Nucleus accumbens (tissue), 56 donors: ENCODE measurements at regions not wholly inside any gene's neighbourhood (a gene's known extent, or its start where the extent isn't known, plus 50 kb on each side); places are given as distances from the start of the nearest gene placed in this dataset.
"Not testable (repeated sequence)": the region's sequence is repeated elsewhere in the genome, so short reads cannot be mapped to it uniquely, and the experiment has no call there.

Source experiments
- DNase-seq, 56 donors: peaks; one replicate each; lab custom pipeline; 2025; lab: John Stamatoyannopoulos, UW

GRCh38 chr17:77526259-77526711, 385.5 kb downstream of the SEC14L1 start:
- no peak for DNase-seq

- peak in 15 of 56 donors; percentile 9 to 64 (median 28) for DNase-seq
Measured at GRCh38 chr17:77526728-77527350, 386.1 kb downstream of the SEC14L1 start.

- DNase-seq = peak in 4 of 56 donors; percentile 20 to 28 (median 26)
Measured at GRCh38 chr17:77527409-77527808, 386.6 kb downstream of the SEC14L1 start.

- no peak for DNase-seq
Measured at GRCh38 chr17:77527836-77528505, 387.2 kb downstream of the SEC14L1 start.

GRCh38 chr17:77528516-77529327, 388.0 kb downstream of the SEC14L1 start:
- peak in 10 of 56 donors; percentile 9 to 81 (median 52) for DNase-seq

GRCh38 chr17:77529328-77529650, 388.5 kb downstream of the SEC14L1 start:
- DNase-seq = no peak

GRCh38 chr17:77530591-77530990, 389.8 kb downstream of the SEC14L1 start:
- DNase-seq = no peak

- no peak for DNase-seq
Measured at GRCh38 chr17:77531002-77531401, 390.2 kb downstream of the SEC14L1 start.

GRCh38 chr17:77531641-77532040, 390.9 kb downstream of the SEC14L1 start:
- no peak for DNase-seq

- DNase-seq = not testable (repeated sequence)
Measured at GRCh38 chr17:77533697-77534096, 392.9 kb downstream of the SEC14L1 start.

GRCh38 chr17:77534137-77534536, 393.4 kb downstream of the SEC14L1 start:
- DNase-seq = no peak

- no peak for DNase-seq
Measured at GRCh38 chr17:77535435-77535834, 394.7 kb downstream of the SEC14L1 start.

GRCh38 chr17:77535892-77536291, 395.1 kb downstream of the SEC14L1 start:
- no peak for DNase-seq

- DNase-seq = no peak
Measured at GRCh38 chr17:77537566-77537965, 396.8 kb downstream of the SEC14L1 start.

GRCh38 chr17:77540531-77540930, 399.8 kb downstream of the SEC14L1 start:
- no peak for DNase-seq

GRCh38 chr17:77540975-77541374, 400.2 kb downstream of the SEC14L1 start:
- no peak for DNase-seq

GRCh38 chr17:77542011-77542410, 401.2 kb downstream of the SEC14L1 start:
- DNase-seq = no peak

- peak in 53 of 56 donors; percentile 21 to 92 (median 67) for DNase-seq
Measured at GRCh38 chr17:77542551-77543490, 402.1 kb downstream of the SEC14L1 start.

- DNase-seq = no peak
Measured at GRCh38 chr17:77543801-77544200, 403.0 kb downstream of the SEC14L1 start.
